ENCODE measurements at regions not wholly inside any gene's neighbourhood (a gene's known extent, or its start where the extent isn't known, plus 50 kb on each side); places are given as distances from the start of the nearest gene placed in this dataset.
"Not testable (repeated sequence)": the region's sequence is repeated elsewhere in the genome, so short reads cannot be mapped to it uniquely, and the experiment has no call there.

DNA sequence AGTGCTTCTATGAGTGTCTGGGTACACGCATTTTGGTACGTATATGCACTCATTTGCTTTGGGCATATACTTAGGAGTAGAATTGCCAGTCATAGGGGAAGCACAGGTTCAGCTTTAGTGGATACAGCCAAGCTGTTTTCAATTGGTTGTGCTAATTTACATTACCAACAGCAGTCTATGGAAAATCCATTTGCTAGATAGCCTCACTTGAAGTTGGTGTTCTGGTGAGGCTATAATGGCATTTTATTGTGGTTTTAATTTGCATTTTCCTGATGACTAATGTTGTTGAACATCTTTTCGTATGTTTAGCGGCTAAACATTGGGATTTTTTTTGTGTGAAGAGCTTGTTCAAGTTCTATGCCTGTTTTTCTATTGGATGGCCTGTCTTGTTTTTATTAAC, 76.8 kb upstream of the ANKH start:
- intact Hi-C loops (cut with DNase I, micrococcal nuclease): no loop called here
- ATAC-seq: no peak
- DNase-seq: no peak

DNA sequence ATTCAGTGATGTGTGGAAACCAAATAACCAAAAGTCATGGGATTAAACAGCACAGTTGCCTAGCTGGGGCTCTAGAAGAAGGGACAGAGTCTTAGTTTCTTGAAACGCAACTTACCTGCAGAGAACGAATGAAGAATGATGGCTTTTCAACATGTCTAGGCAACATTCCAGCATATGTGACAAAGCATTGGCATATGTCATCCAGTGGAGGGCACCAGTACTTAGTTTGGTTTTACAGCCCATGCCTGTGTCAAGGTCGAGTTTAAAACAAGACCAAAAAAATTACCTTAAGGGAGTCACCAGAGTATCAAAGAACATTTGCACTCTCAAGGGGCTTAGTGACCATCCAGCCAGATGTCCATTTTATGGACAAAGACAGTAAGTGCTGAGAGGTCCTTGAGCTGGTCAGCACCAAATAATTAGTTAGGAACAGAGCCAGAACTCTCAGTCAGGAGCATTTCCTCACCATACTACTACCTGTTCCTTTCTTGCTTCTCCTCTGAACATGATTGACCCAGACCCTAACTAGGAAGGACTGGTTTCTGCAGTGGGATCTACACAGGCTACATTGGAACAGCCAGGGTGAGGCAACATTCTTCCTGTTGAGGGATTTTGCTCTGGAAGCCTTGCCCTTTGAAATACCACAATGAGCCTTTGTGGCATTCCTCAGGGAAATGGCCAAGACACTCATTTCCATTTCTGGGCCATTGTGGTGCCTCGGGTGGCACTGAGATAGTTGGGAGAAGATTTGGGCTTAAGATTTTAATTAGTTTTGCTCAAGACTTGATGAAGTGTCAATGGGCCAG, 75.4 kb upstream of the ANKH start:
- DNase-seq (no peak), ATAC-seq (peak; percentile 86)
- intact Hi-C loops (cut with DNase I, micrococcal nuclease): no loop called here

DNA sequence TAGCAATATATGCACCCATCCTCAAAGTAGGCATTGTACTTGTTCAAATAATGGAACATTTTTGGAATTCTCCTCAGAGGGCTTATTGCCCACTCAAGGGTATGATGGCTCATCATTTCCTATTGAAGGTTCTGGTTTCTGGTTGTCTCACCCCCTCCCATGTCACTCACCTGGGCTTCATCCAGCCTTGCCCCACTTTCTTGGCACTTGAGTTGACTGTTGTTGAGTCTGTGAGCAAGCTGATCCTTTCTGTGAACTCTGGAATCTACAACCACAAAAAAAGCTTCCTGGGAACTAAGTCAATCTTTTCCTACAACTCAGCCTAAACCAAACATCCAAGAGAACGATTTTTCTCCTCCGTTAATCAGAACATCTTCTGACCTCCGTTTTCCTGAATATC, 73.9 kb upstream of the ANKH start:
- ATAC-seq (peak; percentile 27), DNase-seq (no peak)
- intact Hi-C loops (cut with DNase I, micrococcal nuclease): no loop called here

DNA sequence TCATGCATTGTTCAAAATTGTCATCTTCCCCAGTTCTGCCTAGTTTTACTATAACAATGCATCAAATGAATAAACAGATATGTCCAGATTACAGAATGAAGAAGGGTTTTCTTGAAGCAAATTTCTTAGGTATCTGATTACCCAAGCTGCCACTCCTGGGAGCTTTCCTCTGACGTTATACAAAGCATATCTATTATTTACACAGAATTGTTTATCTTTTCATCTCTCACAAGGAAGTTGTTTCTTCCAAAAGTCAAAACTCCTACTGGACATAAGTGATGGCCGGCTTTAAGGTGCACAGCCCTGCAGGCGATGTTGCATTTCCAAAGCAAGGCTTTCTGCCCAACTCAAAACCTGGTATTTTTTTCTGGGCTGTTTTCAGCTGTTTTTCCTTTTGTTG, 73.4 kb upstream of the ANKH start:
- peak; percentile 75 for ATAC-seq
- intact Hi-C loops (cut with DNase I, micrococcal nuclease): no loop called here
- DNase-seq: no peak

DNA sequence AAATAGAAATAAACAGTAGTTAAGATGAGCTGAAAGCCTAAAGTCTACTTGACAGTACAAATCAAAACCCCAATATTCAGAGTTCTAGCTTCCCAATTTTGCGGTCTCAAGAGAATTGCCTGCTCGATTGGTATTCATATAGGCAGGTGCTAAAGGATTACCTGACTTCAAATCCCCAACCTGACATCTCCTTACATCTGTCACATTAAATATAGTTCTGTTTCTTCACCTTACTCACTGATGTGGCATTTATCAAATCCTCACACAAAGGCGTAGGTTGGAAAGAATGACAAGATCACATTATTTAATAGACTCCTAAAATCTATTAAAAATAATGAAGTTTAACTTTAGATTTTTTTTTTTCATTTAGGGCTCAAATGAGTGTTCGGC, 72.8 kb upstream of the ANKH start:
- DNase-seq: no peak
- intact Hi-C loops (cut with DNase I, micrococcal nuclease): no loop called here
- ATAC-seq: no peak

DNA sequence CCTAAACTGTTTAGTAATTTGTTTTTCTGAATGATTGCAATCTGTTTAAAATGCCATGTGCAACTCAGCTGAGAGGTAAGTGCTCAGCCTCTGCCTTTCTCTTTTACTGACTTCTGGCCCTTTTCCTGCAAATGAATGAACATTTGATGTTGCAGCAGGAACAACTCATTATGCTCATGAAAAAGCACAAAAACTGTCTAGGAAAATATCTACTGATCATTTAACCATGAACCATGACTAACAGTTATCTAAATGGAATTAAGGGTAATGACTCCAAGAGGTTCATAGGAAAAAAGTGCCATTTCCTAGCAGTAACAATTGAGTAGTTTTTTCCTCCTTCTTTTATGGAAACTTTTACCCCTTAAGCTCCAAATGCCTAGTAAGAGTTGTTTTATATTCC, 70.6 kb upstream of the ANKH start:
- intact Hi-C loops (cut with DNase I, micrococcal nuclease): no loop called here
- DNase-seq (no peak), ATAC-seq (no peak)

DNA sequence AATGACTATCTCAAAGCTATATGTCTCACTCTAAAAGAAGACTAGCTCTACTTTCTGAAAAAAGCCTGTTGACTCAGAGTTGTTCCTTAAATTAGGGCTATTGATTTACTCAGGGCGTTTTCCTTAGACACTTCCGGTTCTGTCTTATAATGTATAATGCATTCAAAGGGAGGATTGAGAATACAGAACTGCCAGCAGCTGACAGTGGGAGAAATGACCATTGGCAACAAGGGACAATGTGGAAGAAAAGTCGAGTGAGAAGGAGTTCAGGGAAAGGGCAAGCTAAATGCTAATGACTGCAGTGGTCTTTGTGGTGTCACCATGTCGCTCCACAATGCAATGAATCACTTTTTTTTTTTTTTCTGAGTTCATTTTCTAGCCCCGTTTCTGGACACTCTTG, 65.7 kb upstream of the ANKH start:
- DNase-seq: peak in 1 of 2 donors; percentile 11
- intact Hi-C loops (cut with DNase I, micrococcal nuclease): no loop called here
- ATAC-seq: peak; percentile 98

DNA sequence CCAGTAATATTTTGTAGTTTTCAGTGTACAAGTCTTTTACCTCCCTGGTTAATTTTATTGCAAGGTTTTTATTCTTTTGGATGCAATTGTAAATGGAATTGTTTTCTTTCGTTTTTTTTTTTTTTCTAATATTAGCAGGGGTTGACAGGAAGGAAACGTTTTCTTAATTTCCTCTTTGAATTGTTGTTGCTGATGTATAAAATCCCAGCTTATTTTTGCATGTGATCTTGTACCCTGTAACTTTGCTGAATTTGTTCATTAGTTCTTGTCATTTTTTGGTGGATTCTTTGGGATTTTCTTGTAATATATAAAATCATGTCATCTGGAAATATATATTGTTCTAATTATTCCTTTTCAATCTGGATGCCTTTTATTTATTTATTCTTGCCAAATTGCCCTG, 65.0 kb upstream of the ANKH start:
- intact Hi-C loops (cut with DNase I, micrococcal nuclease): no loop called here
- ATAC-seq: no peak

DNA sequence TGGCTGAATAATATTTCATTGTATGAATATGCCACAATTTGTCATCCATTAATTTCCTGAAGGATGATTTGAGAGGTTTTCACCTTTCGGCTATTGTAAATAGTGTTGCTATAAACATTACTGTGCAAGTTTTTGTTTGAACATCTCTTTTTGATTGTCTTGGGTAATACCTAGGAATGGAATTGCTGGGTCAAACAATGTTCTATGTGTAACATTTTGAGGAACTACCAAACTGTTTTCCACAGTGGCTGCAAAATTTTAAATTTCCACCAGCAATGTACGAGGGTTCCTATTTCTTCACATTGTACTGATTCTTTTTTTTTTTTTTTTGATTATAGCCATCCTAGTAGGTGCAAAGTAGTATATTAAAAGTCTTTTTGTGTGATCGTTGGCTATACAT, 63.8 kb upstream of the ANKH start:
- intact Hi-C loops (cut with DNase I, micrococcal nuclease): no loop called here
- DNase-seq (no peak), ATAC-seq (no peak)

More for the DNA sequence above, 65.0 kb upstream of the ANKH start:
- no peak for DNase-seq

DNA sequence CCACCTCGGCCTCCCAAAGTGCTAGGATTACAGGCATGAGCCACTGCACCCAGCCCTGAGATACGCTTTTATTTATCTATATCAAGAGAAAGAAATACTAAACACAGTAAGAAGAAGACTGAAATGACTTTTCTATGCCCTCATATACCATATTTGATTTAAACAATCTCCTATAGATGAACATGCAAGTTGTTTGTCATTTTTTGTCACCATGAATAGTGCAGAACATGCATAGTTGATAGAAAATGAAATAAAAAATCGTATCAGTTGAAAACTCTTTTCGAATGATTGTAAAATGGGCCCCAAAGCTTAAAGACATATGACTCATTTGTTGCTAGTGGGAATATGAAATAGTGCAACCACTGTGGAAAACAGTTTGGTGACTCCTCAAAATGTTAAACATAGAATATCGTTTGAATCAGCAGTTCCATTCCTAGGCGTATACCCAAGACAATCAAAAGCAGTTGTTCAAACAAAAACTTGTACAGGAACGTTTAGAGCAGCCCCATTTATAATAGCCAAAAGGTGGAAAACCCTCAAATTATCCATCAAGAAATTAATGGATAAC, 61.4 kb upstream of the ANKH start:
- DNase-seq (no peak), ATAC-seq (no peak)
- intact Hi-C loops (cut with DNase I, micrococcal nuclease): no loop called here

DNA sequence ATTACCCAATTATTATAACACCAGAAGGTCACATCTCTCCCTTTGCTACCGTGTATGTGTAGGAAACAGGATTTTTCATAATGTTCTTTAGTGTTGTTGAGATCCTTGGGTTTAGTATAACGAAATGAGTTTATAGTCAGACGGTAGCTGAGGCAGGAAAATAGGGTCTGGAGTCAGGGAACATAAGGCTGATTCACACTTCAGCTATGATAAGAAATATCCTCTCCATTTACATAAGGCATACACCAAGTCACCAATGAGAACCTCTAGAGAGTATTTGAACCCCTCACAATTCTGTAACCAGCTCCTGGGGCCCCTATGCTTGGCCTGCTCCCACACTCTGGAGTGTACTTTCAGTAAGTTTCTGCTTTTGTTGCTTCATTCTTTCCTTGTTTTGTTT, 58.9 kb upstream of the ANKH start:
- ATAC-seq: no peak
- DNase-seq: no peak
- intact Hi-C loops (cut with DNase I, micrococcal nuclease): no loop called here

DNA sequence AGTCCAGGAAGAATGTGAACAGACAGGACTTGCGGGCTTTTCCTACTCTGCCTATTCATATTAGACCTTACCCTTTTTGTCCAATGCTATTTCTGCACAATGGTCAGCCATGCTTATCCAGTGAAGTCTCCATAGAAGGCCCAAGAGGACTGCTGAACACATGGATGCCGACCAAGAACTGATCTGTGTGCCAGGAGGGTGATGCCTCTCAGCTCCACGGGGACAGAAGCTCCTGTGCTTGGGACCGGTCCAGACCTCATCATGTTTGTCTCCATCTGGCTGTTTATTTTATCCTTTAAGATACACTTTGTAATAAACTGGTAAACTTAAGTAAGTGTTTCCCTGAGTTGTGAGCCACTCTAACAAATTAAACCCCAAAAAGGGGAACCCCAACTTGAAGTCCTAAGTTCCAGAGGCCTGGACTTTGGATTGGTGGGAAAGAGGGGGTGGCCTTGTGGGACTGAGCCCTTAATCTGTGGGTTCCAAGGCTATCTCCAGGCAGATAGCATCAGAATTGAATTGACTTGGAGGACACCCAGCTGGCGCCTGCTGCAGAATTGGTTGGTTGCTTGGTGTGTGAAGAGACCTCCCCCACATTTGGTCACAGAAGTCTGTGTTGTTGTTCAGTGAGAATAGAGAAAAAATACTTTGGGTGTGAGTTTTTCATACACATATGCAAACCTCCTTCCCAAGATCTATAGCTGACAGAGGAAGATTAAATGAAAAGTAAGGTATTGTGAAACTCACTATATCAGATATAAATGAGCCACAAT, 57.9 kb upstream of the ANKH start:
- ATAC-seq (no peak), DNase-seq (no peak)
- intact Hi-C loops (cut with DNase I, micrococcal nuclease): no loop called here

DNA sequence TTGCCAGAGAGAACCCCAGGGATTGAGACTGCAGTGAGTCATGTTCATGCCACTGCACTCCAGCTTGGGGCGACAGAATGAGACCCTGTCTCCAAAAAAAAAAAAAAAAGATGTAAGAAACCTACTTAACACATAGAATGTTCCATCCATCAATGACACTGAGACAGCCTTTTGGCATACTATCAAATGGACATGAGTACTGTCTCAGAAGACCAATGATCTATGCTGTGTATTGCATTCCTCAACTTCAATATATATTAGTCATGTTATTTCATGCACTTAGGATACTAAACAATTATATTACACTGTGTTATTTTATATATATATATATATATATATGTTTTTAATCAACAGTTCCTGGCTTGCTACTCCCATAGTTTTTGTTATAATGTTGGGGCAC, 57.1 kb upstream of the ANKH start:
- DNase-seq: no peak
- intact Hi-C loops (cut with DNase I, micrococcal nuclease): no loop called here
- no peak for ATAC-seq

DNA sequence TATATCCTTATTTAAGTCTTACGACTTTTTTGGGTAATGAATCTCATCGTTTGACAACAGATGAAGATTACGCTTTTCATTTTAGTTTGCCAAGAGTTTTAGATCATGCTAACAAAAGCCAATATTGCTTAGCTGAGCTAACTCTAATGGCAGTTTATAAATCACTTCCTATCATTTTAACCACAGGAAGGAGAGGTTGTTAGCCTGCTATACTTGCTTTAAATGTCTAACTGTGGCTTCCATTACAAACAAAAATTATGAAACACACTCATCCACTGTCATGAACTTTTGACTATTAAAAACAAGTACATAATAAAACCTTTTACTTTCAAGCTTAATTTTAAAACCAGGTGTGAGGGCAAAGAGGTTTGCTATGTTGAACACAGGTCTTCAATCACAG, 53.7 kb upstream of the ANKH start:
- DNase-seq: no peak
- ATAC-seq: no peak
- intact Hi-C loops (cut with DNase I, micrococcal nuclease): no loop called here

DNA sequence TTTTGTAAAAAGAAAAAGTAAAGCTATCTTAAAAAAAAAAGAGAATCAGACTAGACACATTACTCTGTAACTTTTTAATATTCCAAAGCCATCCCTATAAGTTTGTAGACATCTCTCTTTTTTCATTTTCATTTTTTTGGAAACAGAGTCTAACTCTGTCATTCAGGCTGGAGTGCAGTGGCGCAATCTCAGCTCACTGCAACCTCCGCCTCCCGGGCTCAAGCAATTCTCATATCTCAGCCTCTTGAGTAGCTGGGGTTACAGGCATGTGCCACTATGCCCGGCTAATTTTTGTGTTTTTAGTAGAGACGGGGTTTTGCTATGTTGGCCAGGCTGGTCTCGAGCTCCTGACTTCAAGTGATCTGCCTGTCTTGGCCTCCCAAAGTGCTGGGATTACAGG, 51.4 kb upstream of the ANKH start:
- ATAC-seq; intact Hi-C loops (cut with DNase I, micrococcal nuclease); DNase-seq: not testable (repeated sequence)

DNA sequence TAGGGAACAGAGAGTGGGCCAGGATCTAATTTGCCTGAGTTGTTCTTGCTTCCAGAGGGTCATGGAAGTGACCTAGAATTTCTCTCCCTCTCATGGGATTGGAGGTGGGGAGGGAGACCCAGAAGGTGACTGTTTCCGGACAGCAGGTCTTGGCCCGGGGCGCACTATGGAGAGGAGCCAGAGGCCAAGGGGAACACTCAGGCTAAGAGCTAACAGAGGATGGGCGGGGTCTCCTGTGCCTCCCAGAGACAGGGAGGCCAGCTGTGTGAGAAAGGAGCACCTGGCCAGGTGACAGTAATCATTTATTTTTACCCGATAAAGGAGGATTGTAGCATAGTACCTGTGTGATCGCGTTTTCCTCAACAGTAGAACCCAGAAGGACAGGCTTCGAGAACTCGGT, 50.9 kb upstream of the ANKH start:
- intact Hi-C loops (cut with DNase I, micrococcal nuclease): no loop called here
- no peak for DNase-seq

More for the DNA sequence above, 50.9 kb upstream of the ANKH start:
- peak; percentile 42 for ATAC-seq
